Activated naive CD8-positive, alpha-beta T cell treated with anti-CD3 and anti-CD28 coated beads for 36 hours (primary cell): ENCODE measurements at regions not wholly inside any gene's neighbourhood (a gene's known extent, or its start where the extent isn't known, plus 50 kb on each side); places are given as distances from the start of the nearest gene placed in this dataset.

Experiments used
- DNase-seq: peaks from one replicate; pipeline ENCODE4 v3.0.0; 2021
- H3K27ac Mint-ChIP-seq: one replicate; pipeline ENCODE4 v1.8.0; 2022; ENCODE audit warnings: mild to moderate bottlenecking, moderate library complexity, mixed read lengths
- H3K27me3 Mint-ChIP-seq: one replicate; pipeline ENCODE4 v1.8.0; 2022; ENCODE audit warnings: mild to moderate bottlenecking, mixed read lengths
- H3K36me3 Mint-ChIP-seq: one replicate; pipeline ENCODE4 v1.8.0; 2021; ENCODE audit warnings: mild to moderate bottlenecking, mixed read lengths
- H3K4me1 Mint-ChIP-seq: one replicate; pipeline ENCODE4 v1.8.0; 2021; ENCODE audit warnings: mixed read lengths
- H3K4me3 Mint-ChIP-seq: one replicate; pipeline ENCODE4 v1.8.0; 2022; ENCODE audit warnings: mild to moderate bottlenecking, moderate library complexity, mixed read lengths
- H3K9me3 Mint-ChIP-seq: one replicate; pipeline ENCODE4 v1.8.0; 2022; ENCODE audit warnings: mixed read lengths

- H3K4me3 Mint-ChIP-seq, result no peak overlapping the region
- H3K27ac Mint-ChIP-seq, result no peak overlapping the region
- H3K36me3 Mint-ChIP-seq, result no peaks in the 10 kb centered on the region
- no peaks in the 10 kb centered on the region for H3K9me3 Mint-ChIP-seq
- no peaks in the 10 kb centered on the region for H3K4me1 Mint-ChIP-seq
- DNase-seq, result no peak
- H3K27me3 Mint-ChIP-seq, result no peaks in the 10 kb centered on the region
Observed at GRCh38 chr1:82969340-82969739, 1029.6 kb downstream of the TTLL7 start.

GRCh38 chr1:82962658-82963057 is 1036.3 kb downstream of the TTLL7 start:
- Mint-ChIP-seq H3K27ac (no peak overlapping the region), H3K4me3 (no peak overlapping the region), H3K36me3 (no peaks in the 10 kb centered on the region), H3K27me3 (no peaks in the 10 kb centered on the region), H3K4me1 (no peaks in the 10 kb centered on the region), H3K9me3 (no peaks in the 10 kb centered on the region)
- no peak for DNase-seq

- Mint-ChIP-seq H3K27ac (no peak overlapping the region), H3K27me3 (no peaks in the 10 kb centered on the region), H3K9me3 (no peaks in the 10 kb centered on the region), H3K4me1 (no peaks in the 10 kb centered on the region), H3K4me3 (no peak overlapping the region), H3K36me3 (no peaks in the 10 kb centered on the region)
- DNase-seq, result no peak
Observed at GRCh38 chr1:82950606-82951200, 1048.2 kb downstream of the TTLL7 start.

DNA sequence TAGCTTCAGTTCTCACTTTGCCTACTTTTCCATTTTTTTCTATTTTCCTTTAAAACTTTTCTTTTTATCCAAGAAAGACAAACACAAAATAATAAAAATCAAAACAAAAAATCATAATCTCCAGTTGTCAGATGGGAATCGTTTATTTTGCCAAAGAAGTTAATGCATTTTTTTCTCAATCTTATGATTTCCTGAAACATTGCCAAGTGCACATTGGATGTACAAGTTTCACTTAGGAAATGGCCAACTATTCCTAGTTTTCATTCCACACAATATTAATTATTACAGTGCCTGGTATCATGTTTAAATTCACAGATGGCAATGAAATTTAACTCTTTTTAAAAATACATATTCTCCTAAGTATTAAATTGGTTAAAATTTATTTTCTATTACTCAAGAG is 1050.5 kb downstream of the TTLL7 start:
- H3K4me1 Mint-ChIP-seq, result no peaks in the 10 kb centered on the region
- no peaks in the 10 kb centered on the region for H3K9me3 Mint-ChIP-seq
- no peak overlapping the region for H3K27ac Mint-ChIP-seq
- H3K36me3 Mint-ChIP-seq, result no peaks in the 10 kb centered on the region
- DNase-seq, result no peak
- no peak overlapping the region for H3K4me3 Mint-ChIP-seq
- peaks cover 4% of the 10 kb centered on the region for H3K27me3 Mint-ChIP-seq

DNA sequence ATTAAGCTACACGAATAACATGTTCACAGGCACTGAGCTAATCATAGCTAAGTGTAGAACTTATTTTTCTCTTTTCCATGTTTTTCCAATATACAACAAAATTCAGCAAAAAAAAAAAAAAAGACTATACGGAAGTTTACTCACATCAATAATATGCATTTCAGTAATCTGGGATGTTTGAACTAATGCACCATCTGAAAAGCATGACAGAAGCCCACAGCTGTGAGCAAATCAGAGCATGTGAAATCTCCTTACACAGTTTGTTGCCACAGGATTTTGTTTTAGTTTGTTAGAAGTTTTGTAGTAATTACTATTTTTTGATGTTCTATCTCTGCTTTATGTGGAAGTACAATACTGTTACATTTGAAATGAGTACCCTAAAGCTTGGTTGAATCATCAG is 1051.7 kb downstream of the TTLL7 start:
- no peaks in the 10 kb centered on the region for H3K36me3 Mint-ChIP-seq
- H3K9me3 Mint-ChIP-seq, result no peaks in the 10 kb centered on the region
- no peak overlapping the region for H3K4me3 Mint-ChIP-seq
- no peaks in the 10 kb centered on the region for H3K4me1 Mint-ChIP-seq
- peaks cover 4% of the 10 kb centered on the region for H3K27me3 Mint-ChIP-seq
- no peak overlapping the region for H3K27ac Mint-ChIP-seq
- DNase-seq, result no peak

DNA sequence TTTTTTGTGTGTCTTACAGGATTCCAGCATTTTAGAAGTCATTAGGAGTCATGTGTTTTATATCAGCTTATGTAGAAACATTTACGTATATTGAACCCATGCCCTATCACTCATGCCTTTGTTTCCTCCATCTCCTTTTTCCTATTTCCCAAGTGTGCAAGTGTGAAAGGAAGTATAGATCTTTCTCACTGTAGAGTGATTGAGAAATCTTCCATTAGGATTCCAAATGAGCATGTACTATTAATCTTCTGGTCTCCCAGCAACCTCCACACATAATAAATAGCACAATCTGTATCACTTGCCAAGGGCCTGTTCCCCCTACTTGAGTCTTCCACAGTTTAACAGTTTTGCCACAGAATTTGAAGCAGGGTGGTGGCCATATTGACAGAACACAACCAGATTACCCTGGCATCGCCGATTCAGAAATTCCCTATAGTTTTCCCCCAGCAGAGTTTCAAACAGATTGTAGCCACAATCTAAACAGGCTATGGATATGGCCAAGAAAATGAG is 1052.8 kb downstream of the TTLL7 start:
- Mint-ChIP-seq H3K27me3 (peaks cover 4% of the 10 kb centered on the region), H3K4me3 (no peak overlapping the region), H3K36me3 (no peaks in the 10 kb centered on the region), H3K9me3 (no peaks in the 10 kb centered on the region), H3K27ac (no peak overlapping the region), H3K4me1 (no peaks in the 10 kb centered on the region)
- no peak for DNase-seq

- Mint-ChIP-seq H3K4me3 (no peak overlapping the region), H3K9me3 (no peaks in the 10 kb centered on the region), H3K27me3 (peaks cover 4% of the 10 kb centered on the region), H3K4me1 (no peaks in the 10 kb centered on the region), H3K27ac (no peak overlapping the region), H3K36me3 (no peaks in the 10 kb centered on the region)
- no peak for DNase-seq
Observed at GRCh38 chr1:82944822-82945221, 1054.1 kb downstream of the TTLL7 start.

GRCh38 chr1:82934074-82934473 is 1064.9 kb downstream of the TTLL7 start:
- Mint-ChIP-seq H3K4me3 (no peak overlapping the region), H3K36me3 (no peaks in the 10 kb centered on the region), H3K4me1 (no peaks in the 10 kb centered on the region), H3K9me3 (peaks cover 1% of the 10 kb centered on the region), H3K27me3 (peaks cover 5% of the 10 kb centered on the region), H3K27ac (no peak overlapping the region)
- DNase-seq, result no peak

DNA sequence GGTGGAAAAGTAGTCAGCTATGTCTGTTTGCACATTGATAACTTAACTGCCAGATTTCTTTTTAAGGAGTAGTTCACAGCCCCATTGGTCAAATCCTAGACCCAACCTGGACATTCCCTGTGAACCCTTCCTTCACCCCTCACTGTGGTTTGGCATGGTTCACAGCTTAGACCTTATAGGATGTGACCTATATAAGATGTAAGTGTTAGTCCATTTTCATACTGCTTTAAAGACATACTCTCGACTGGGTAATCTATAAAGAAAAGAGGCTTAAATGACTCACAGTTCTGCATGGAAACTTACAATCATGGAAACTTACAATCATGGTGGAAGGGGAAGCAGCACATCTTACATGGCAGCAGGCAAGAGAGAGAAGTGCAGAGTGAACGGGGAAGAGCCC is 1066.2 kb downstream of the TTLL7 start:
- Mint-ChIP-seq H3K36me3 (no peaks in the 10 kb centered on the region), H3K27ac (no peak overlapping the region), H3K9me3 (peaks cover 1% of the 10 kb centered on the region), H3K27me3 (peaks cover 5% of the 10 kb centered on the region), H3K4me1 (no peaks in the 10 kb centered on the region), H3K4me3 (no peak overlapping the region)
- no peak for DNase-seq

DNA sequence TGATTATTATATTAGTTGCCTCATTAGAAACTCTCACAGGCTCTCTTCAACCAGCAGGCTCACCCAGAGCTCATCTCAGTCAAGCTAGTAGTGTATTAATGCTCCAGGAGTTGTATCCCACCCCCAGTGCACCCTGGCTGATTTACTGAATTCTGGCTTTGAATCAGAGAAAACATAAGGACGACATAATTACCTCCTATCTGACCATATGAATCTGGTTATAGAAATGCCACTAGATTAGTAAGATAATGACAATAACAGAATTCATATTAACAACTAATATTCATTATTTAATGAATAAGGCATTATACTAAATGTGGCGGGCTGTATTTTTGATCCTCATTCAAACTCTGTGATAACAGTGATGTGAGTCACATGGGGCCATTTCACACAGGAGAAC is 1066.7 kb downstream of the TTLL7 start:
- H3K4me3 Mint-ChIP-seq, result no peak overlapping the region
- no peaks in the 10 kb centered on the region for H3K36me3 Mint-ChIP-seq
- H3K4me1 Mint-ChIP-seq, result no peaks in the 10 kb centered on the region
- H3K9me3 Mint-ChIP-seq, result peaks cover 1% of the 10 kb centered on the region
- DNase-seq, result no peak
- H3K27me3 Mint-ChIP-seq, result peaks cover 5% of the 10 kb centered on the region
- H3K27ac Mint-ChIP-seq, result no peak overlapping the region

GRCh38 chr1:82931006-82931405 is 1067.9 kb downstream of the TTLL7 start:
- peaks cover 1% of the 10 kb centered on the region for H3K9me3 Mint-ChIP-seq
- H3K4me1 Mint-ChIP-seq, result no peaks in the 10 kb centered on the region
- H3K36me3 Mint-ChIP-seq, result no peaks in the 10 kb centered on the region
- H3K27me3 Mint-ChIP-seq, result peaks cover 5% of the 10 kb centered on the region
- no peak overlapping the region for H3K4me3 Mint-ChIP-seq
- no peak for DNase-seq
- no peak overlapping the region for H3K27ac Mint-ChIP-seq

DNA sequence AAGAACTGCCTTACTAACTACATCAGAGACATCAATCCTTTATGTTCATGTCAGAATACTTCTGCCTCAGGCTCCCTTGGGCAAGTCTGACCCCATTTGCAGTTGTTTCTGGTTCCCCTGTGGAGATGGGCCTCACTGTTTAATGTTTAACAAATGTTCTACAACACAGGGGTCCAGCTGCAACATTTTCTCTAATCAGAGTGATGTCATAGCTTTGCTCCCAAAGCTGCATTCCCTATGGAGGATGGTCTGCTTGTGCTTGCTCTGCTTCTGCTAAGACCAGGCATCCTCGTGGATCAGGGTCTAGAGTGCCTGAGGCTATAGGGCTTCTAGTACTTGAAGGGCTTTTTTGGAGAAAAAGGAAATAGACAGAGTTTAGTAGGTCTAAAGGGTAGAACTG is 1071.2 kb downstream of the TTLL7 start:
- no peak for DNase-seq
- no peaks in the 10 kb centered on the region for H3K4me1 Mint-ChIP-seq
- no peak overlapping the region for H3K4me3 Mint-ChIP-seq
- H3K27ac Mint-ChIP-seq, result no peak overlapping the region
- peaks cover 5% of the 10 kb centered on the region for H3K27me3 Mint-ChIP-seq
- H3K36me3 Mint-ChIP-seq, result no peaks in the 10 kb centered on the region
- no peaks in the 10 kb centered on the region for H3K9me3 Mint-ChIP-seq

- Mint-ChIP-seq H3K4me3 (no peak overlapping the region), H3K36me3 (no peaks in the 10 kb centered on the region), H3K27me3 (peaks cover 4% of the 10 kb centered on the region), H3K9me3 (no peaks in the 10 kb centered on the region), H3K27ac (no peak overlapping the region), H3K4me1 (no peaks in the 10 kb centered on the region)
- DNase-seq, result no peak
Observed at GRCh38 chr1:82924666-82925065, 1074.3 kb downstream of the TTLL7 start.

DNA sequence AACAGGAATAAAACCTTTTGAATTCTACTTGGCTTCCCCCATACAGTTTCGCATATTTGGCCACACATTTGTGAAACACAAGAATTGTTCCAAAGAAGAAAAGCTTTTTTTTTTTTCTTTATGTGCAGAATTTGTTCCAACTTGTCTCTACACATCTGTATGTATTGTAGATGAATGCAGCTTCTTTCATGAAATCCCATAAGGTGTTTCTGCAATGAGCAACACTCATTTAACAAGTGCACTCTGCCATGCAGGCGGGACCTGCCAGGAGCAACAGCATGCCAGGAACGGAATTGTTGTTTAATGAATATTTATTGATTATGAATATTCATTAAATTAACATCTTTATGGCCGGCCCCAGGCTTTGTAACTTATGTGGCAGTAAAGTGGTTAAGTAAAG is 1075.0 kb downstream of the TTLL7 start:
- Mint-ChIP-seq H3K27me3 (peaks cover 4% of the 10 kb centered on the region), H3K4me3 (no peak overlapping the region), H3K36me3 (no peaks in the 10 kb centered on the region), H3K27ac (no peak overlapping the region), H3K9me3 (no peaks in the 10 kb centered on the region), H3K4me1 (no peaks in the 10 kb centered on the region)
- no peak for DNase-seq

- no peak for DNase-seq
- Mint-ChIP-seq H3K36me3 (no peaks in the 10 kb centered on the region), H3K4me1 (no peaks in the 10 kb centered on the region), H3K27me3 (peaks cover 4% of the 10 kb centered on the region), H3K4me3 (no peak overlapping the region), H3K27ac (no peak overlapping the region), H3K9me3 (no peaks in the 10 kb centered on the region)
Observed at GRCh38 chr1:82921759-82922158, 1077.2 kb downstream of the TTLL7 start.

- H3K27me3 Mint-ChIP-seq, result peaks cover 4% of the 10 kb centered on the region
- no peak for DNase-seq
- no peaks in the 10 kb centered on the region for H3K4me1 Mint-ChIP-seq
- H3K9me3 Mint-ChIP-seq, result no peaks in the 10 kb centered on the region
- no peak overlapping the region for H3K27ac Mint-ChIP-seq
- no peaks in the 10 kb centered on the region for H3K36me3 Mint-ChIP-seq
- H3K4me3 Mint-ChIP-seq, result no peak overlapping the region
Observed at GRCh38 chr1:82920418-82921248, 1078.3 kb downstream of the TTLL7 start.
